HUES64 (cell line): ENCODE measurements at regions not wholly inside any gene's neighbourhood (a gene's known extent, or its start where the extent isn't known, plus 50 kb on each side); places are given as distances from the start of the nearest gene placed in this dataset.
"Not testable (repeated sequence)": the region's sequence is repeated elsewhere in the genome, so short reads cannot be mapped to it uniquely, and the experiment has no call there.

Experiments used
- H3K27ac ChIP-seq: 2 replicates; pipeline ENCODE4 v1.7.0; 2013; ENCODE audit warnings: low read depth, low read length, inconsistent platforms
- H3K27me3 ChIP-seq: 2 replicates; pipeline ENCODE4 v1.6.1; 2013; ENCODE audit warnings: mild to moderate bottlenecking, low read length; ENCODE audit not compliant: insufficient read depth
- H3K36me3 ChIP-seq: 2 replicates; pipeline ENCODE4 v1.6.1; 2013; ENCODE audit warnings: mild to moderate bottlenecking, low read length; ENCODE audit not compliant: insufficient read depth
- H3K4me1 ChIP-seq: 2 replicates; pipeline ENCODE4 v1.6.1; 2013; ENCODE audit warnings: mild to moderate bottlenecking, low read length, moderate library complexity; ENCODE audit not compliant: insufficient read depth
- H3K4me3 ChIP-seq: 2 replicates; pipeline ENCODE4 v1.5.1; 2013; ENCODE audit warnings: mild to moderate bottlenecking, low read length, moderate library complexity
- H3K9ac ChIP-seq: 2 replicates; pipeline ENCODE4 v1.6.1; 2013; ENCODE audit warnings: mild to moderate bottlenecking, low read depth, low read length
- H3K9me3 ChIP-seq: 2 replicates; pipeline ENCODE4 v1.6.1; 2013; ENCODE audit warnings: low read depth, low read length; ENCODE audit not compliant: insufficient read depth
- WGBS: fragments of 150-250, 120-280 bp; methylation state at CpG from one replicate; pipeline ENCODE4 v1.1.7; 2013; ENCODE audit warnings: missing lambda C conversion rate; 5-methylcytosine and 5-hydroxymethylcytosine counted together

DNA sequence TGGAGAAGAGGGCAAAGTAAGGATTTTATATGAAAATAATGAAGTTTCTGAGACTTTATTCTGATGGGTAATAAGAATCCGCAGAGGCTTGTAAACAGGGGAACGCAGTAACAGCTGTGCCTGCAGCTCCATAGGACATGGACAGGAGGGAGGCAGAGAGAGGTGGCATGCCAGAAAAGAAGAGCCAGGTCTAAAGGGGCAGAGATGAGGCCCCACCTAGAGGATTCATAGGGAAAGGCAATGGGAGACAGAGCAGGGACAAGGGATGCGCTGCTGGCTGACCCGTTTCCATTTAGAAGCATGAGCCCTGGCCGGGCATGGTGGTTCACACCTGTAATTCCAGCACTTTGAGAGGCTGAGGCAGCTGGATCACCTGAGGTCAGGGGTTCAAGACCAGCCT, 340.3 kb upstream of the CDH5 start:
- no peak overlapping the region for H3K4me3 ChIP-seq
- H3K27ac ChIP-seq: no peak overlapping the region
- WGBS: 81% methylated on average over 5 of the region's 5 CpGs
- peaks cover 15% of the 10 kb centered on the region for H3K9me3 ChIP-seq
- no peaks in the 10 kb centered on the region for H3K4me1 ChIP-seq
- H3K27me3 ChIP-seq: no peaks in the 10 kb centered on the region
- H3K9ac ChIP-seq: no peak overlapping the region
- no peaks in the 10 kb centered on the region for H3K36me3 ChIP-seq

DNA sequence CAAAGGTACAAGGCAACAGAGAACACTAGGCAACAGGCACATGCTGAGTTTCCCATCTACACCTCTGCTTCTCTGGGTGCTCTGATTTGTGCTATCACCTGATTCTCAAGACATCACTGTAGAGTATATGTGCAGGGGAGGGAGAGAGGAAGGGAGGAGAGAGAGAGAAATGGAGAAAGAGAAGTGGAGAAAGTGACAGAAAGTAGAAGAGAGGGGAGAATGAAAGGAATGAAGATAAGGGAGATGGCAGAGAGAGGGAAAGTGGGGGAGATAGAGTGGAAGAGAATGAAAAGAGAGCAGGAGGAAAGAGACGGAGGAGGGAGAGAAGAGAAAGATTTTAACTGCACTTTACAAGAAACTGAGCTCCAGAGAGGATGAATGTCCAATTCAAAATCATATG, 340.7 kb upstream of the CDH5 start:
- no peaks in the 10 kb centered on the region for H3K4me1 ChIP-seq
- 0% methylated on average over 1 of the region's 1 CpG for WGBS

DNA sequence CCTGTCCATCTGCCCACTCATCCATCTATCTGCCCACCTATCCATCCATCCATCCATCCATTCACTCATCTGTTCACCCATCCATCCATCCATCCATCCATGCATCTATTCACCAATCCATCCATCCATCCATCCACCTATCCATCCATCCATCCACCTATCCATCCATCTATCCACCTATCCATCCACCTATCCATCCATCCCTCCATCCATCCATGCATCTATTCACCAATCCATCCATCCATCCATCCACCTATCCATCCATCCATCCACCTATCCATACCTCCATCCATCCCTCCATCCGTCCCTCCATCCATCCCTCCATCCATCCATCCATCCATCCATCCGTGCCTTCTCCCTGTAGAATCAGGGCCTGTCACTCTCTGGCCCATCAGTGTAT, 341.9 kb upstream of the CDH5 start:
- not testable (repeated sequence) for H3K27ac ChIP-seq, H3K4me1 ChIP-seq, H3K4me3 ChIP-seq, H3K36me3 ChIP-seq, H3K27me3 ChIP-seq, H3K9ac ChIP-seq
- 95% methylated on average over 2 of the region's 2 CpGs for WGBS
- peaks cover 15% of the 10 kb centered on the region for H3K9me3 ChIP-seq

More for the DNA sequence above, 340.7 kb upstream of the CDH5 start:
- H3K27ac ChIP-seq: no peak overlapping the region
- peaks cover 15% of the 10 kb centered on the region for H3K9me3 ChIP-seq
- H3K27me3 ChIP-seq: no peaks in the 10 kb centered on the region
- H3K36me3 ChIP-seq: no peaks in the 10 kb centered on the region
- H3K9ac ChIP-seq: no peak overlapping the region
- H3K4me3 ChIP-seq: no peak overlapping the region

DNA sequence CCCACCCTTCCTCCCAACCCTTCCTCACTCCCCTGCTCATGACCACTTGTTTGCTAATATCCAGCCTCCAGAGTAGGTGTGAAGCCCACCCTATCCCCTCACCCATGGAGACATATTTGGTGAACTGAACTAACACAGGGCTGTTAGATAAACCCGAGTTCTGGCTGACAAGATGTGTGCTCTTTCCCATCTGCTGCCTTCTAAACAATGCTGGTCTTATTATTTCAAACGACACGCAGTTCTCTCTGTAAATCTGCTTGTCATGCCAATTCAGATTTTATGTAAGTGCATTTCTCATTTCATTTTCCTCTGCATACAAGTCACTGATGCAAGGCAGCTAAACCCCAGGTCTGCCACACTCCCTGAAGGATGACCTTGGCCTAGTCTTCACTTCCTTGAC, 343.0 kb upstream of the CDH5 start:
- H3K4me1 ChIP-seq: no peaks in the 10 kb centered on the region
- no peaks in the 10 kb centered on the region for H3K27me3 ChIP-seq
- H3K9me3 ChIP-seq: peaks cover 15% of the 10 kb centered on the region
- no peak overlapping the region for H3K9ac ChIP-seq
- no peak overlapping the region for H3K4me3 ChIP-seq
- WGBS: 93% methylated on average over 3 of the region's 3 CpGs
- no peak overlapping the region for H3K27ac ChIP-seq
- H3K36me3 ChIP-seq: no peaks in the 10 kb centered on the region

DNA sequence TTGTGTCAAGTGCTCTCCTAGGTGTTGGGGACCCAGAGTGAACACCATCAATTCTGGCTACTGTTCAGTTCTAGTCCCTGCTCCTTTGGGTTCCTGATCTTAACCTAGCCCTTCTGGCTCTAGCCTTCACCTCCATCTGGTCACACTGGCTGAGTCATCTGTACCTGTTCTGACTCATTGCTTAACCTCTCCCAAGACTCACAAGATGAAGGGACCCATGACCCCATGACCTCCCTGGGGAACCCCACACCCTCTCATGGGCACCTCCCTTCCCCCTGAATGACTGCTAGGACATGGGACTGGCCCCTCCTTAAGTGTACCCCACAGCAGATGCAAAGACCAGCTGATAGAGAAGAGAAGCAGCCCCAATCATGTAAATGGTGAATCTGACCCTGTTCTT, 345.8 kb upstream of the CDH5 start:
- Histone ChIP-seq H3K36me3 (no peaks in the 10 kb centered on the region), H3K27ac (no peak overlapping the region), H3K9ac (no peak overlapping the region), H3K4me1 (no peaks in the 10 kb centered on the region), H3K27me3 (no peaks in the 10 kb centered on the region), H3K4me3 (no peak overlapping the region), H3K9me3 (peaks cover 15% of the 10 kb centered on the region)

DNA sequence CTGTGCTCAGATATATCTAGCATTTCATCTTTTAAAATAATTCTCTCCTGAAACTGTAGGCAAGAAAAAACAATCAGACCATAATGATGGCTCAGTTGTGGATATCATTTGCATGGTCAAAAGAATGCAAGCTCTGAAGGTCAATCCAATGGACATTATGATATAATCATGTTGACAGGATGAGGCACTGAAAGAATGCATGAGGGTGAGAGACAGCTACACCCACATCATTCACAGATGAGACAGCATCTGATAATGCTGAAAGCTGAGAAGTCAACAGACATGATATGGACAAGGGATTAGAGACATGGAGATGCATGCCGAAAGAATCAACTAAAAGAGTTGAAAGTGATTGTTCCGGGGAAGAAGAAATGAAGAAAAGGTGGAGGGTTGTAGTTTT, 346.4 kb upstream of the CDH5 start:
- Histone ChIP-seq H3K4me3 (no peak overlapping the region), H3K9ac (no peak overlapping the region), H3K27ac (no peak overlapping the region), H3K9me3 (peaks cover 14% of the 10 kb centered on the region), H3K36me3 (no peaks in the 10 kb centered on the region), H3K27me3 (no peaks in the 10 kb centered on the region), H3K4me1 (no peaks in the 10 kb centered on the region)
- WGBS: 97% methylated on average over 2 of the region's 2 CpGs

DNA sequence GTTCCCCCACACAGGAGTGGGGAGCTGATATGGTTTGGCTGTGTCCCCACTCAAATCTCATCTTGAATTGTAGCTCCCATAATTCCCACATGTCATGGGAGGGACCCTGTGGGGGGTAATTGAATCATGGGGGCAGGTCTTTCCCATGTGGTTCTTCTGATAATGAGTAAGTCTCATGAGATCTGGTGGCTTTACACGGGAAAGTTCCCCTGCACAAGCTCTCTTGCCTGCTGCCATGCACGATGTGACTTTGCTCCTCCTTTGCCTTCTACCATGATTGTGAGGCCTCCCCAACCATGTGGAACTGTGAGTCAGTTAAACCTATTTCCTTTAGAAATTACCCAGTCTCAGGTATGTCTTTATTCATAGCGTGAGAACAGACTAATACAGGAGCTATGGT, 347.0 kb upstream of the CDH5 start:
- not testable (repeated sequence) for H3K4me1 ChIP-seq, H3K4me3 ChIP-seq, H3K27ac ChIP-seq, H3K9ac ChIP-seq, H3K36me3 ChIP-seq, H3K27me3 ChIP-seq, H3K9me3 ChIP-seq
- 85% methylated on average over 3 of the region's 3 CpGs for WGBS

DNA sequence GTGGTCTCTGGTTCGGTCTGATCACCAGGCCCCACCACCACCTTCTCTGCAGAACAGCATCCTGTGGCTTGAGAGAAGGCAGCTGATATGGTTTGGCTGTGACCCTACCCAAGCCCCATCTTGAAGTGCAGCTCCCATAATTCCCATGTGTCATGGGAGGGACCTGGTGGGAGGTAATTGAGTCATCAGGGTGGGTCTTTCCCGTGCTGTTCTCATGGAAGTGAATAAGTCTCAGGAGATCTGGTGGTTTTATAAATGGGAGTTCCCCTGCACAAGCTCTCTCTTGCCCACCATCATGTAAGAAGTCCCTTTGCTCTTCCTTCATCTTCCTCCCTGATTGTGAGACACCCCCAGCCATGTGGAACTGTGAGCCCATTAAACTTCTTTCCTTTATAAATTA, 352.3 kb upstream of the CDH5 start:
- Histone ChIP-seq H3K4me3 (no peak overlapping the region), H3K9me3 (no peaks in the 10 kb centered on the region), H3K36me3 (no peaks in the 10 kb centered on the region), H3K9ac (no peak overlapping the region), H3K4me1 (peaks cover 6% of the 10 kb centered on the region; the same call in 1 of the 2 replicates), H3K27ac (no peak overlapping the region), H3K27me3 (no peaks in the 10 kb centered on the region)
- 96% methylated on average over 2 of the region's 2 CpGs for WGBS

DNA sequence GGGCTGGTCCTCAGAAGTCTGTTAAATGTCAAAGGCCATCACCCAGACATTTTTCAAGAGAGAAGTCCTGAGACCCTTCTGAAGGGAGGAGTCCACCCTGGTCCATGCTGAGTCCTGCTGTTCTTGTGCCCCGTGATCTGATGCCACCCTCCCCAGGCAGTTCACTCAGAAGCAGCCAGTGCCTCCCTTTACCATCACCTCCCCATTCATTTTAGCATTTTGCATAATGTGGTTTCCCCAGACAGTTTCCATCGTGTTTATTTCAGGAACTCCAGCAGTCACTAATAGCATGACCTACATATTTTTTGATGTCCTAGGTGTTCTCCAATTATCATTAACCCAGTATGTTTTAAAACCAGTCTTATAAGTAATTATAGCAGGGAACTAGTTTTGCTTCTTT, 353.0 kb upstream of the CDH5 start:
- H3K9ac ChIP-seq: no peak overlapping the region
- no peak overlapping the region for H3K27ac ChIP-seq
- no peaks in the 10 kb centered on the region for H3K36me3 ChIP-seq
- 90% methylated on average over 2 of the region's 2 CpGs for WGBS
- H3K4me3 ChIP-seq: no peak overlapping the region
- H3K9me3 ChIP-seq: no peaks in the 10 kb centered on the region
- H3K4me1 ChIP-seq: peaks cover 6% of the 10 kb centered on the region; the same call in 1 of the 2 replicates
- H3K27me3 ChIP-seq: no peaks in the 10 kb centered on the region

DNA sequence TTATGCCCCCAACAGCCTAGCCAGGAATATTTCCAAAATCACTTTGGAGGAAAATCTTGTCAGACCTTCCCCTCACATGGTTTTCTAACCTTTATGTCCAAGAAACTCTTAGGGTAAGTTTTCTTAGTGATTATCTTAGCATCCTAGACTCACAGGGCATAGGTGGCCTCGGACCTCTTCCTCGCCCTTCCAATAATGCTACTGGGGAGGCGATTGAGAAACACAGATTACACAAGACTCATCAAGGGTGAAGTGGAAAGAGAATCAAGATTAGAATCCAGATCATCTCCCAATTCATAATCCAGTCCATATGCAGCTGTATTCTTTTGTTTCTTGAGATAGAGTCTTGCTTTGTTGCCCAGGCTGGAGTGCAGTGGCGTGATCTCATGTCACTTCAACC, 358.4 kb upstream of the CDH5 start:
- WGBS: 97% methylated on average over 4 of the region's 4 CpGs
- Histone ChIP-seq H3K9me3 (no peaks in the 10 kb centered on the region), H3K4me1 (peaks cover 9% of the 10 kb centered on the region; the same call in 1 of the 2 replicates), H3K36me3 (no peaks in the 10 kb centered on the region), H3K27ac (no peak overlapping the region), H3K4me3 (no peak overlapping the region), H3K9ac (no peak overlapping the region), H3K27me3 (no peaks in the 10 kb centered on the region)

DNA sequence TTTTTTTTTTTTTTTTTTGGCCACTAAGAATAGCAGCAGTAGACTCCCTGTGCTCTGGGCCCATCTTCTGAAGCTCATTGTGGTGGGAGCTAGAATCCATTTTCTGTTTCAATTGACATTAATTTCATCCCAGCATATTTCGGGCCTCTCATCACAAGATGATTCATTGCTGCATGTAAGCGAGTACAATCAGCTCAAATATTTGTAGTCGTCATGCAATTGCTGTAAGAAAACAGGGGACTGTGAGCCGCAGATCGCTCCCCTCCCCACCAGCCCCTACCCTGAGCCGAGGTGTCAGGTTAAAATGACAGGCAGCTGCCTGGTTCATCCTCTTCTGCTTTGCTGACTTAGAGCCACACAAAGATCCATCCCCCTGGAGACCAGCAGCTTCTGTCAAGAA, 358.8 kb upstream of the CDH5 start:
- no peak overlapping the region for H3K27ac ChIP-seq
- peaks cover 9% of the 10 kb centered on the region; the same call in 1 of the 2 replicates for H3K4me1 ChIP-seq
- no peaks in the 10 kb centered on the region for H3K9me3 ChIP-seq
- H3K36me3 ChIP-seq: no peaks in the 10 kb centered on the region
- no peaks in the 10 kb centered on the region for H3K27me3 ChIP-seq
- whole genome bisulfite sequencing: 87% methylated on average over 6 of the region's 6 CpGs
- no peak overlapping the region for H3K9ac ChIP-seq
- H3K4me3 ChIP-seq: no peak overlapping the region

DNA sequence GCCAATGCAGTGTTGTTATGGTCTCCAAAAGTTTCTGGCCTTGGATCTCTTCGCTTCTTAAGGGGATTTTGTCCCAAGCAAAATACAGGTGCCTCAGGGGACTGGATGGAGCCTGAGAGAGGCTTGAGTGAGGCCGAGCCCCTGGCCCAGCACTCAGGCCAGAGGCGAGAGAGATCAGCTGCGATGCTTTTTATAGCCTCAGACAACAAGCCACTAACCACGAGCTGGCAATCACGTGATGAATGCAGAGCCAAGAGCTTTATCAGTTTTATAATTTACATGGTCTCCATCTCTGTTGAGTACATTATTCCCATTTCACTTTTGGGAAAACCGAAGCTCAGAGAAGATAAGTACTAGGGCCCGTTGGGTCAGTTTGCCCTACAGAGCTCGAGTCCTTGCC, 360.0 kb upstream of the CDH5 start:
- Histone ChIP-seq H3K36me3 (no peaks in the 10 kb centered on the region), H3K4me3 (no peak overlapping the region), H3K27ac (no peak overlapping the region), H3K27me3 (no peaks in the 10 kb centered on the region), H3K9ac (no peak overlapping the region), H3K9me3 (no peaks in the 10 kb centered on the region), H3K4me1 (peaks cover 9% of the 10 kb centered on the region; the same call in 1 of the 2 replicates)
- WGBS: 94% methylated on average over 9 of the region's 9 CpGs
